ENCODE measurements at regions not wholly inside any gene's neighbourhood (a gene's known extent, or its start where the extent isn't known, plus 50 kb on each side); places are given as distances from the start of the nearest gene placed in this dataset.

DNA sequence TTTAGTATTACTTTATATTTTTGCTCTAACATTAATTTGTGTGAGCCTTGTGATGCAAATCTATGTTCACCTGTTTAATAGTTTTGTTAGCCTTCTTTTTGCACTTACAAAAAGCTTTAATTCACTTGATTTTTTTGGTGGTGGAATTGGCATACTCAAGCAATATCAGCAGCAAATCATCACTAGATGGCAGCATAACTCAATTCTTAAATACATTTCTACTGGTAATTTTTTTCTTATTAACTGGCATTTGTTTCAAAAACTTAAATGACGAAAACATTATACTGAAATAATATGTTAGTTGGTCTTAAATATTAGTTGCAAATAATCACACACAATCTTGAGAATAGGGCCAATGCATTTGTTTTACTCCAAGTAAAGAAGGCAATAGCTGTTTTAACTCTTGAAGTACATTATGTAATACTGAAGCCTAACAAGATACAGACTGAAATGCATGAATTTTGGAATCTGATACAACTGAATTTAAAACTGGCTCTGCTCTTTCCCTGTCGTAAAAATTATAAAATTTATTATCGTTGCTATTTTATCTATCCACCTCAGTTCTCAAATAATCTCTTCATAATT, 151.5 kb downstream of the ATXN7L3B start:
- Histone ChIP-seq H3K36me3 (ENCODE audit: control insufficient read depth, insufficient read depth, low read length) (no peaks in the 10 kb centered on the region), H3K4me2 (ENCODE audit: extremely low read depth, insufficient read depth, low read length) (peak overlapping the region; percentile 40), H4K20me1 (ENCODE audit: control insufficient read depth, extremely low read depth, insufficient read depth, low read length) (no peaks in the 10 kb centered on the region), H3K4me1 (ENCODE audit: control insufficient read depth, extremely low read depth, insufficient read depth, low read length) (no peaks in the 10 kb centered on the region), H2AFZ (ENCODE audit: low read length) (no peak overlapping the region), H3K79me2 (ENCODE audit: control insufficient read depth, insufficient read depth, low read length) (no peaks in the 10 kb centered on the region), H3K9ac (ENCODE audit: insufficient read depth, low read length) (no peak overlapping the region), H3K4me3 (replicated peaks in 1 of 4; ENCODE audit: control extremely low read depth in 1 of 4, insufficient read depth in 1 of 4, low read depth in 3 of 4, low read length in 4 of 4) (no peak overlapping the region), H3K9me3 (ENCODE audit: control insufficient read depth, insufficient read depth, low read depth, low read length) (no peaks in the 10 kb centered on the region), H3K27ac (ENCODE audit: insufficient read depth, low read length) (no peak overlapping the region), H3K27me3 (ENCODE audit: control insufficient read depth, insufficient read depth, low read length) (no peaks in the 10 kb centered on the region)
- TF ChIP-seq, protein P1, sequence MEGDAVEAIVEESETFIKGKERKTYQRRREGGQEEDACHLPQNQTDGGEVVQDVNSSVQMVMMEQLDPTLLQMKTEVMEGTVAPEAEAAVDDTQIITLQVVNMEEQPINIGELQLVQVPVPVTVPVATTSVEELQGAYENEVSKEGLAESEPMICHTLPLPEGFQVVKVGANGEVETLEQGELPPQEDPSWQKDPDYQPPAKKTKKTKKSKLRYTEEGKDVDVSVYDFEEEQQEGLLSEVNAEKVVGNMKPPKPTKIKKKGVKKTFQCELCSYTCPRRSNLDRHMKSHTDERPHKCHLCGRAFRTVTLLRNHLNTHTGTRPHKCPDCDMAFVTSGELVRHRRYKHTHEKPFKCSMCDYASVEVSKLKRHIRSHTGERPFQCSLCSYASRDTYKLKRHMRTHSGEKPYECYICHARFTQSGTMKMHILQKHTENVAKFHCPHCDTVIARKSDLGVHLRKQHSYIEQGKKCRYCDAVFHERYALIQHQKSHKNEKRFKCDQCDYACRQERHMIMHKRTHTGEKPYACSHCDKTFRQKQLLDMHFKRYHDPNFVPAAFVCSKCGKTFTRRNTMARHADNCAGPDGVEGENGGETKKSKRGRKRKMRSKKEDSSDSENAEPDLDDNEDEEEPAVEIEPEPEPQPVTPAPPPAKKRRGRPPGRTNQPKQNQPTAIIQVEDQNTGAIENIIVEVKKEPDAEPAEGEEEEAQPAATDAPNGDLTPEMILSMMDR (conservative IDR thresholded peaks at IDR 0.05 in 1 of 2, IDR thresholded peaks at IDR 0.05 in 1 of 2; ENCODE audit: low read depth in 1 of 2, low read length in 2 of 2), result peak; percentile 44 to 69
- no peak for TF ChIP-seq EZH2 (IDR thresholded peaks at IDR 0.05; ENCODE audit: low read length, missing control alignments)
- peak; percentile 50 to 79 for DNase-seq (ENCODE audit: low read depth in 2 of 2)

DNA sequence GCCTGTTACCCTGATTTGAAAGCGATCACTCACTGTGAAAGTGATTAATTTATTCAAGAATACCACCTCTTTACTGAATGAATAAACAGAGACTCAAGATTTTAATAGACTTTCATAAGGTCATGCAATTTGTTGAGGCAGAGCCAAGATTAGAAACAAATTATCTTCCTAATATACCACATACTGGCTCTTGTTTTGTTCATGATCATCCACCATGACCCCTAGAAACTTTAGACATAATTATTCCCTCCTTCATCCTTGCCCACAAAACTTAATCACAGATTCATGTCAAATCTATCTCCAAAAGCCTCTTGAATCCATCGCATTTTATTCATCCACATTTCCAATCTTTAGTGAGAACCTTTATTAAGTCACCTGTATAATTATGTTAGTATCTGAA, 152.3 kb downstream of the ATXN7L3B start:
- Histone ChIP-seq H3K27ac (ENCODE audit: insufficient read depth, low read length) (no peak overlapping the region), H2AFZ (ENCODE audit: low read length) (no peak overlapping the region), H3K4me2 (ENCODE audit: extremely low read depth, insufficient read depth, low read length) (no peak overlapping the region), H3K27me3 (ENCODE audit: control insufficient read depth, insufficient read depth, low read length) (no peaks in the 10 kb centered on the region), H3K36me3 (ENCODE audit: control insufficient read depth, insufficient read depth, low read length) (no peaks in the 10 kb centered on the region), H4K20me1 (ENCODE audit: control insufficient read depth, extremely low read depth, insufficient read depth, low read length) (no peaks in the 10 kb centered on the region), H3K4me1 (ENCODE audit: control insufficient read depth, extremely low read depth, insufficient read depth, low read length) (no peaks in the 10 kb centered on the region), H3K9ac (ENCODE audit: insufficient read depth, low read length) (no peak overlapping the region), H3K4me3 (replicated peaks in 1 of 4; ENCODE audit: control extremely low read depth in 1 of 4, insufficient read depth in 1 of 4, low read depth in 3 of 4, low read length in 4 of 4) (no peak overlapping the region), H3K9me3 (ENCODE audit: control insufficient read depth, insufficient read depth, low read depth, low read length) (no peaks in the 10 kb centered on the region), H3K79me2 (ENCODE audit: control insufficient read depth, insufficient read depth, low read length) (no peaks in the 10 kb centered on the region)
- DNase-seq (ENCODE audit: low read depth in 2 of 2), result no peak
- TF ChIP-seq, protein P1 (conservative IDR thresholded peaks at IDR 0.05 in 1 of 2, IDR thresholded peaks at IDR 0.05 in 1 of 2; ENCODE audit: low read depth in 1 of 2, low read length in 2 of 2), result no peak
- no peak for TF ChIP-seq EZH2 (IDR thresholded peaks at IDR 0.05; ENCODE audit: low read length, missing control alignments)

DNA sequence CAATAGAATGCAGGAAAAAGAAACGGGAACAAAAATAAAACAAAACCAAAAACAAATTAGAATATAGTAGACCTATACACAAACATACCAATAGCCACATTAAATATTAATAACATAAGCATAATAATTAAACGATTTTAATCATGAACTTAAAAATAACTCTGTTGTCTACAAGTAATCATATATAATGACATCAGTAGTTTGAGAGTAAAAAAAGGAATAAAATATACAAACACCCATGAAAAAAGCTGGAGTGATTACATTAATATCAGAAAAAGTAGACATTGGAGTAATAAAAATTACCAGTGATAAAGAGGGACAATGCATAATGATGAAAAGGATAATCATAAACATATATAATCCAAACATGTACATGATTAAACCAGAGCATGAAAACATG, 181.8 kb downstream of the ATXN7L3B start:
- Histone ChIP-seq H3K4me3 (replicated peaks in 1 of 4; ENCODE audit: control extremely low read depth in 1 of 4, insufficient read depth in 1 of 4, low read depth in 3 of 4, low read length in 4 of 4) (no peak overlapping the region), H3K9me3 (ENCODE audit: control insufficient read depth, insufficient read depth, low read depth, low read length) (no peaks in the 10 kb centered on the region), H2AFZ (ENCODE audit: low read length) (no peak overlapping the region), H3K4me2 (ENCODE audit: extremely low read depth, insufficient read depth, low read length) (no peak overlapping the region), H4K20me1 (ENCODE audit: control insufficient read depth, extremely low read depth, insufficient read depth, low read length) (no peaks in the 10 kb centered on the region), H3K9ac (ENCODE audit: insufficient read depth, low read length) (no peak overlapping the region), H3K79me2 (ENCODE audit: control insufficient read depth, insufficient read depth, low read length) (no peaks in the 10 kb centered on the region), H3K27ac (ENCODE audit: insufficient read depth, low read length) (no peak overlapping the region), H3K4me1 (ENCODE audit: control insufficient read depth, extremely low read depth, insufficient read depth, low read length) (no peaks in the 10 kb centered on the region), H3K36me3 (ENCODE audit: control insufficient read depth, insufficient read depth, low read length) (no peaks in the 10 kb centered on the region), H3K27me3 (ENCODE audit: control insufficient read depth, insufficient read depth, low read length) (no peaks in the 10 kb centered on the region)
- DNase-seq (ENCODE audit: low read depth in 2 of 2), result no peak
- no peak for TF ChIP-seq EZH2 (IDR thresholded peaks at IDR 0.05; ENCODE audit: low read length, missing control alignments)
- TF ChIP-seq, protein P1 (conservative IDR thresholded peaks at IDR 0.05 in 1 of 2, IDR thresholded peaks at IDR 0.05 in 1 of 2; ENCODE audit: low read depth in 1 of 2, low read length in 2 of 2), result no peak
